HG02588 (cell line): ENCODE measurements at regions not wholly inside any gene's neighbourhood (a gene's known extent, or its start where the extent isn't known, plus 50 kb on each side); places are given as distances from the start of the nearest gene placed in this dataset.

ENCODE experiments used
- ATAC-seq: cut with Tn5 transposase; IDR thresholded peaks from one replicate; pipeline ENCODE4 v1.9.1; 2021; ENCODE audit warnings: mild to moderate bottlenecking, moderate library complexity; ENCODE audit not compliant: unreplicated experiment

- no peak for ATAC-seq
These were observed 65.1 kb downstream of the PFDN4 start for GRCh38 chr20:54272901-54273488.

GRCh38 chr20:54275359-54276111 is 67.6 kb downstream of the PFDN4 start:
- ATAC-seq, result no peak

GRCh38 chr20:54276577-54277169 is 68.8 kb downstream of the PFDN4 start:
- no peak for ATAC-seq

GRCh38 chr20:54278262-54278661 is 70.4 kb downstream of the PFDN4 start:
- ATAC-seq, result no peak

- ATAC-seq, result no peak
These were observed 74.7 kb downstream of the PFDN4 start for GRCh38 chr20:54282625-54283024.

GRCh38 chr20:54283253-54283652 is 75.4 kb downstream of the PFDN4 start:
- ATAC-seq, result no peak

GRCh38 chr20:54284928-54285704 is 77.2 kb downstream of the PFDN4 start:
- ATAC-seq, result no peak

- no peak for ATAC-seq
These were observed 82.7 kb downstream of the PFDN4 start for GRCh38 chr20:54290636-54291035.

GRCh38 chr20:54291339-54292010 is 83.6 kb downstream of the PFDN4 start:
- ATAC-seq, result no peak

GRCh38 chr20:54292185-54292584 is 84.3 kb downstream of the PFDN4 start:
- no peak for ATAC-seq

GRCh38 chr20:54293526-54293925 is 85.6 kb downstream of the PFDN4 start:
- no peak for ATAC-seq

- ATAC-seq, result no peak
These were observed 86.2 kb downstream of the PFDN4 start for GRCh38 chr20:54294094-54294493.

GRCh38 chr20:54295686-54296085 is 87.8 kb downstream of the PFDN4 start:
- no peak for ATAC-seq

- ATAC-seq, result no peak
These were observed 97.5 kb downstream of the PFDN4 start for GRCh38 chr20:54305421-54305820.

GRCh38 chr20:54306985-54307710 is 99.3 kb downstream of the PFDN4 start:
- no peak for ATAC-seq

- ATAC-seq, result no peak
These were observed 100.9 kb downstream of the PFDN4 start for GRCh38 chr20:54308804-54309203.

GRCh38 chr20:54318892-54319291 is 111.0 kb downstream of the PFDN4 start:
- ATAC-seq, result no peak

- no peak for ATAC-seq
These were observed 112.3 kb downstream of the PFDN4 start for GRCh38 chr20:54320148-54320607.

GRCh38 chr20:54321352-54322087 is 113.6 kb downstream of the PFDN4 start:
- ATAC-seq, result no peak
